GM10266 (cell line): ENCODE measurements at regions not wholly inside any gene's neighbourhood (a gene's known extent, or its start where the extent isn't known, plus 50 kb on each side); places are given as distances from the start of the nearest gene placed in this dataset.

ENCODE experiments used
- DNase-seq: peaks from one replicate; pipeline ENCODE4 v3.0.0; 2012; ENCODE audit errors: extremely low spot score
- CTCF ChIP-seq: IDR thresholded peaks from 2 replicates; pipeline ENCODE4 v1.5.1; 2012; ENCODE audit warnings: mild to moderate bottlenecking, low read depth; ENCODE audit not compliant: control insufficient read depth, insufficient read depth; ENCODE audit errors: missing control alignments

GRCh38 chr4:163967263-163967662, 472.8 kb downstream of the TMA16 start:
- TF ChIP-seq CTCF = no peak
- no peak for DNase-seq

- TF ChIP-seq CTCF = no peak
- no peak for DNase-seq
Measured at GRCh38 chr4:163967710-163968109, 473.2 kb downstream of the TMA16 start.

GRCh38 chr4:163969291-163969690, 474.8 kb downstream of the TMA16 start:
- no peak for TF ChIP-seq CTCF
- no peak for DNase-seq

- no peak for DNase-seq
- TF ChIP-seq CTCF = no peak
Measured at GRCh38 chr4:163976588-163976987, 482.1 kb downstream of the TMA16 start.

- no peak for DNase-seq
- TF ChIP-seq CTCF = no peak
Measured at GRCh38 chr4:163988391-163988790, 493.9 kb downstream of the TMA16 start.

- no peak for DNase-seq
Measured at GRCh38 chr4:163988865-163989264, 494.4 kb downstream of the TMA16 start.

More at GRCh38 chr4:163988865-163989264, 494.4 kb downstream of the TMA16 start:
- no peak for TF ChIP-seq CTCF
